HG02970 (cell line): ENCODE measurements at regions not wholly inside any gene's neighbourhood (a gene's known extent, or its start where the extent isn't known, plus 50 kb on each side); places are given as distances from the start of the nearest gene placed in this dataset.

ENCODE experiments used
- ATAC-seq: cut with Tn5 transposase; IDR thresholded peaks from one replicate; pipeline ENCODE4 v1.9.1; 2021; ENCODE audit warnings: mild to moderate bottlenecking, moderate library complexity, moderate number of reproducible peaks; ENCODE audit not compliant: unreplicated experiment, low FRiP score

DNA sequence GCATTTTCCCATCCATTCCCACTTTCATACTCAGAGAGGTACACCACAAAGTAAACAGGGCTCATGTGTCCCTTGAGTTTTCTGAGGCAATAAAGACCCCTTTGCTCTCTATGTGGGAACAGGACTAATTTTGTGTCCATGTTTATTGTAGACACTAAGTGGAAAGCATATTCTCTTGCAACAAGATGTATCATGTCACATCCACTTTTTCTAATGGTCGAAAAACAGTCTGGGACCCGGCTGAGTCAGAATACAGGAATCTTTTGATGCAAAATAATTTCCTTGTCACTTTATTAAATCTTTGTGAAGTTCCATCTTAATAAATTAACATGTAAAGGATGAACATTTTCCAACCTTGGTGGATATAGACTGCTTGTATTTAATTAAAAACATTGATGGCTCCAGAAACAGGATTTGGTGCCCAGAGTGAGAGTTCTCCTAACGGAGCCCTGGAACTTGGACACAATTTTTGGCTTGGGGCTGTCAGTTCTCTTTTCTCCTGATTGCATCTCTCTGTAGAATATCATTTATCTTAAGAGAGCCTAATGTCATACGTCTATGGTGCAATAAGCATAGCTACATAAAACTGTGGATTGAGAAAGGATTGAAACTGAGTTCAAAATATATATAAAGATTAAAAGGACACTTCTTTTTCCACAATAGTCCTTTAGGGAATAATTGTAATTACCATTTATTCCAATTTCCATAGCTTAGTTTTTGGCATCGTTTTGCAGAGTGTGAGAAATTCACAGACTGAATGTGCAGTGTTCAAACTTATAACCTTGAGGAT is 1116.7 kb upstream of the SEMA6A start:
- no peak for ATAC-seq

DNA sequence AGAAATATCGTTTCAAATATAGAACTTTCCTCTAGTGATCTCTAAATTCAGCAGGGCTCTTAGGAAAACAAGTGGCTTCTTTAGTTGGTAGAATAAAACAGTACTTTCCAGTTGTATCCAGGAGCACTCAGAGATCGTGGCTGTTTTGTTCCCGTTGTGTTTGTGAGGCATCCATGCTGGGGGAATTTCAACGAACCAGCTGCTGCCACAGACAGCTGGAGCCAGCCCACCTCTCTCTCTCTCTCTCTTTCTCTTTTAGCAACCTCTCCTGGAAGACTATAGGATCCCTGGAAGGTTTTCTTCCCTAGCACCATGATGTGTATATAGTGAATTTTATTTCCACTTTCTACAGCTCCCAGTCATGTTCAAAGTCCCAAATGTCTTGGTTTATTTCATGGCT is 1116.0 kb upstream of the SEMA6A start:
- no peak for ATAC-seq

DNA sequence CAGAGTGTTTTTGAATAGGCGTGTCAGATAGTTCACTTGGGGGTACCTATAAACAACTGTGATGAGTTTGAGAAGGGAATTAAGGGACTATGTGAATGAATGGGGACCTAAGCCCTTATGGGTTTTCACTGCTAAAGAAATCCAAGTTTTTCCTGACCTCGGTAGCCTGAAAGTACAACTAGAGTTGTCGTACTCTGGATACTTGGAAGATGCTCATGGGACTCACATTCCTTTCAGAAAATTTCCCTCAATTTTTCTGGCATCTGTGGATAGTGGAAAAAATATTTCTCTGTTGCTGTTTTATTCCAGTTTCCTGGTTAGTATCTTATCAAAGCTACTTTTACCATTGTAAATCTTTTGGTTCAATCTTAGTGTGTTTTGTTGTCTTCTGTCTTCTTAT is 1112.3 kb upstream of the SEMA6A start:
- no peak for ATAC-seq

DNA sequence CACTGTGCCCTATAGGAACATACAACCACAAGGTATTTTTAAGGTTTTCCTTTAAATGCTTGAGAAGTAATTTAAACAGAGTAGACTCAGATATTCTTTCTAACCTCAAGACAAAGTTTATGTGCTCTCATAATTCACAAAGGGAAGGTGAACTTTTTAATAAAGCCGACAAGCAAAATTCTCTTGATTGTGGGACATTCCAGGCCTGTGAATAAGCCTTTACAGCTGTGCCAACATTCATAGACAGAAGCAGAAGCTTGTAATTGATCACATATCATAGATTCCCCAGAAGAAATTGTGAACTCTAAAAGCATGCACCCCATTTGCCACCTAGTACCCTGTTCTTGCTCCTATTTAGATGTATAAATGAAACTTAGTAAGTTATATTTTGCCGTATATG is 1107.8 kb upstream of the SEMA6A start:
- no peak for ATAC-seq

DNA sequence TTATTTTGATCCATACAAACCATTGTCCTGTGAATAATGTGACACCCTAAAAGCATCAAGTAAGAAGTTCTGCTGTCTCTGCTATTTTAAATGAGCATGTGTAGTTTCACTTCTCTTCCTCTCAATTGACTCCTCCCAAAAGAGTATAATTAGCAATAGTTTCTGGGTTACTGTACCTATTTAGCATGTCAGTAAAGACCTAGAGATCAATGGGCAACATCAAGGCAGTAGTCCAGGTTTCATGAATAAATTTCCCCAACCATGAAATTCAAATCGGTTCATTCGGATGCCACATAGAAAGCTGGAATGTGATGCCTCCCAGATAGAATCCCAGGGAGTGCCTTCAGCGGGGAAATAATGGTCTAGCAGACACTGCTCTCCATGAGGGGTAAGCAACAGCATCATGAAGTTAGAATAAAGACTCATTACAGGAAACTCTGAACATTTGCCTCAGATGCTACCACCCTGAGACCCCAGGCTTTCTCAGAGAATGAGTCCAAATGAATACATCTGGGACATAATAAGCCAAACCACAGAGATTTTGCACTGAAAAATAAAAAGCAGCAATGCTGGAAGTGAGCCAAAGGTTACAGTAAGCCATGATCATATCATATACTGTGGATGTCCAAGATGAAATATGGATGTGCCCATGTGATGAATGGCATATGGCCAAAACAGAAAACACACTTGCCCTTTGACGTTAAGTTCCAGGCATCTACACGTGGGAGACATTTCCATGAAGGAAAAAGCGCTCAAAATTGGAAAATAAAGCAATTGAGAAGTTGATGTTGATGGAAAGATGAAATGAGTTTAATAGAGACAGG is 1107.0 kb upstream of the SEMA6A start:
- ATAC-seq, result no peak

DNA sequence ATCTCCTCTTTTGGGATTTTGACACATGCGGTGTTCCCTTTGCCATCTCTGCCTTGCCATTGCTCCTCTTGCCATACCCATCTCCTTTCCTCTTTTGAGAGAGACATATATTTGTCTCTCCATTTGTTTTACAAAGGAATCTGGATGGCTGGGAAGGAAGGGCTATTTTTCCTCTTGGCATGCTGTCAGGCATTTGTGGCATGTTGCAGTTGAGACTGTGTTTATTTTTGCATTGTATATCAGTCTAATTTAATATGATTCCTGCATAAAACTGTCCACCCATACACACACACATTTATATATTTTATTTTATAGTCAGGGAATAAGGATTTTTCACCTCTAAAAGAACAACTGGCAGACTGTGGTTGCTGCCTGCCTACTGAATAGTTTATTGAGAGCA is 1105.8 kb upstream of the SEMA6A start:
- no peak for ATAC-seq

DNA sequence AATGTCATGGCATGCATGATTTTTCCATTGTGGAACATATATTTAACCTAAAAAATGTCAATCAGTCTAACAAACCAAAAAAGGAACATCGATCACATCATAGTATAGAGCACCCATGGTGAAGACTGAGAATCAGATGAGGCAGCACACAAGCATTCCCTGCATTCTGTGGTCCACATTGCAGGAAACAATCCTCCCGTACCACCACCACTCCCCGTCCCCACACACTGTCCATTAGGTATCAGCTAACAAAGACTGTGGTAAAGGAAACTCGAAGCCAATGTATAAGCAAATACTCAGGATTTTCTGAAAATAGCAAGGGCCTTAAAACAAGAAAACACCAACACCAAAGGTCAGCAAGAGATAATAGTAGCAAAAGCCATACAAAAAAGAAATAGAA is 1104.4 kb upstream of the SEMA6A start:
- no peak for ATAC-seq

DNA sequence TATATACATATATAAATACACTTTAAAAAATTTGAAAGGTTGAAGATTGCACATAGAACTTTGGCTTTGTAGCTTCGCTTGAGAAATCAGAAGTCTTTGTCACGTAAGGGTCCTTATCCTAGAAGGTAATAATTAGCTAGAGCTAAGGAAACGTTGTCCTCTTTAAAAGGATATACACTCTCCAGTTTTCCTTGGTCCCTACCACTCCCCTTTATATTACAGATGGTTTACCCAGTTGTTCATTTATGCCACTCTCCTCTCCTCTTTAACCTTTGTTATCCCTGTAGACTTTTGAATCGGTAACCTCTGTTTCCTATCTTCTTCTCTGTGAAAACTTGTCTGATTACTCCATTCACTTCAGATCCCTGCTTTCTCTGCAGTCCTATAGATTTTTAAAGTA is 1101.0 kb upstream of the SEMA6A start:
- ATAC-seq, result no peak

DNA sequence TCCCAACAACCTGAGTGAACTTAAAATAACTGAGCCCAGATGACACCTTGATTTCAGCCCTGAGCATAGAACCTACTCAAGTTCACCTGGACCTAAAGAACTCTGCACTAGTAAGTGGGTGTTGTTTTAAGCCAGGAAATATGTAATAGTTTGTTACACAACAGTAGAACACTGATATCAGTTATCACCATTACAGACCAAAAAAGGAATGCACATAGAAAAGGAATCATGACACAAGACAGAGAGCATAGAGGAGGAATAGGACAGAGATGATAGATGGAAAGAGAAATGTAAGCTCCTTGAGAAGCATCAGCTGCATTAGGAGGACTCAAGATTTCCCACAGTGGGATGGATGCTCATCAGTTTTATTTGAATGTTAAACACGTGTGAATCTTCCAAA is 1096.9 kb upstream of the SEMA6A start:
- no peak for ATAC-seq

DNA sequence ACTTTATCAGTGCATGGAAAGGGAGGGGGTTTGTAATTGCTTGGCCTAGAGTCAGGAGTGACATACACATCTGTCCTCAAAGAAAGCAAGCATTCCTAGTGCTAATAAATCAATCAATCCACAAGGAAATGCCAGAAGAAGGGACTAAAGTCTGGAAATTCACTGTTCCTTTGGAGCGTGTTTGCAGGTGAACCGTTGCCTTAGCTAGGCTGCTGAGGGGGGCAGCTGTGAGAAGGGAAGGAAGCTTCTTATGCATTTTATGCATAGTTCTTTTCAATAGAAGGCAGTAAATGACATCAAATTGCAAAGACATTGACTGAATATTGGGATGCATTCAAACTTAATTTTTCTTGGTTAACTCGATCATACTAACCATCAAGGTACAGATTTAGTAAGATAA is 1092.5 kb upstream of the SEMA6A start:
- ATAC-seq, result no peak

DNA sequence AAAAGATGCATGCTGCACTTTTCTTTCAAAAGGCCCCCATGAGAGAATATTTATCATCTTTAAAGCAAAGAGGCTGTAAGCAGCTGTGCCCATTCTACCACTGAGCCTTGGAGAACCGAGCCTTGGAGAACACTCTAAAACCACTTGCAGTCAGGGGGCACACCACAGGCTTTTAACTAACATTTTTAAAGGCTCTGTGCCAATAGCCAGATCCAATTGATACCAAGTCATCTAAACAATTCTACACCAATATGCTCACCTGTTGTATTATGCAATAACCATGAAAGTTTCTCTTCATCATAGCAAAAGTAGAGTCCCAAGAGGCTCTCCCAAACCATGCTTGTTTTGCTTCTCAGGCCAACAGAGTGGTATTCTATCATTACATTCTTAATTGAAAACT is 1090.5 kb upstream of the SEMA6A start:
- ATAC-seq, result no peak

DNA sequence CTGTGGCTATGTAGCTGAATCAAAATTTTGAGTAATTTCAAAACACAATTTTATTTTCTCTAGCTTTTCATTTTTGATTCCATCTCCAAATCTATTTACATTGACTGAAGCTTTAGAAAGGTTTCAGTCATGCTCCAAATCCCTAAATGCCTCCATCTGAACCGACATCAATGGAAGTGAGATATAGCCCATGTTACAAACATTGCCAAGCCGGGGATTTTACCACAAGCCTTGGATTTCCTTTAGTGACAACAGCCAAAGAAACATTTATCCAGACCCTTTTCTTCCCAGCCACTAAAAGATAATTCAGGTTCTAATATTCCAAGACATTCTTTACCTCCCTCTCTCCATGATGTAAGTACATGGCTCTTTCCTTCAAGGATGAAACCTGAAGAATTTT is 1087.7 kb upstream of the SEMA6A start:
- no peak for ATAC-seq

DNA sequence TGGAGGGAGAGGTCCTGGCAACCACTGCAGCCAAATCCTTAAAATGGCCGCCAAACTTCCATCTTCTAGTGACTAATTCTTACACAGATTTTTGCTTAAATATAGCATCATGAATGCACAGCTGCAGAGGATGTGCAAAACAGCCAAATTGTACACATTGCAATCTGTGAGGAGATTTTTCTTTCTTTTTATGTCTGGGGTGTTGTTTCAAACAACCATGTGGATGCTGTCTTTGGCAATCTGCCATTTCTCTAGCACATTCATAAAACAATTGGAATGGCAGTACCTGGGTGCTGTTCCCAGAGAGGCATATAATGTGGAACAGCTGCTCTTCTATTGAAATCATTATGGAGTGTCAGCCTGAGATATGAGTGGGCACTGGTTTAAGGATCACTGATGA is 1082.9 kb upstream of the SEMA6A start:
- ATAC-seq, result no peak

DNA sequence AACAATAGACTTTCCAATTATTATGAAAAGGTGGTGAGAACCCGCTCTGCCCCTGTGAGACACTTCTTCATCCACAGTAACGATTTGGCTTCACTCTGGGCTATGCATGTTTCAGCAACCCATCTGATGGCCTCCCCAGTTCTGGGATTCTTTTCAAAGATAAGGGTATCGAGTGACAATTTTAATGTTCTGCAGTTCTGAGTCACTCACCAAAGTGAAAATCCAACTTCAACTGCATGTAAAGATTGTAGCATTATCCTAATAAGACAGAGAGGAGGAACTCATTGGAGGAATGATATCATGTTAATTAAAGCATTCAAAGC is 1078.3 kb upstream of the SEMA6A start:
- no peak for ATAC-seq

DNA sequence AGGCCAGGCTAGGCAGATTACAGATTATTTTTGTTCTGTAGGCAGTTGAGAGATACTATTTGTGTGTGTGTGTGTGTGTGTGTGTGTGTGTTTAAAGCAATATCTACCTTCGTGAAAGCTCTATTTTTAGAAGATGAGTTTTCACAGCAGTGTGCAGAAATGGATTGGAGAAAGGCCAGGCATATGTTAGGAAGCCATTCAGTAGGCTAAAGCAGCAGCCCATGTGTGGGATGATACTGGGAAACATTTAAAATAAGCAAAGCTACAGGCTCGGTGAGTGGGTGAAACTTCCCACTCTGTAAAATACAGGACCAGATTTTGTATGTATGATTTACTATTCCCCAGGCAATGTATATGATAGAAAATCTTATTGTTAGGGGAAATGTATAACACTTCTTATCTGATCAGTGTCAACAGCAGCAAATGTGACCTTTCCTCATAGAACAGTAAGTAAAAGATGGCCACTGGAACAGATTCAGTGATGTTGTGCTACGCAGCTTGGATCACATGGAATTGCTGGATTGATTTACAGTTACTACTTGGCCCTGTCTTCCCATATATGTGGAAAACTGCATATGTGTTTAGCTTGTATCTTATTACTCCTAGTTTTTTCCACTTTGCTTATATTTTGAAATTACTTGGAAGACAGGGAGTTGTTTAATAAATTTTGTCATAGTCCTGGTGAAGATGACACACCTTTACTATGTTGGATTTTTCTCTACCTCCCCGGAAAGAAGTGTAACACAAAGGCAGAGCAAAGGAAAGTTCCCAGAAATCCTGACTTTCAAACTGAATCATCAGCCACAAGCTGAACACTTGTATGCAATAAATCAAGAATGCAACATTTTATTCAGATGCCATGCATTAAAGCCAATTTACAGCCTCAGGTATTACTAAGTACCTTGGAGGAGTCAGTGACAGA is 1077.7 kb upstream of the SEMA6A start:
- no peak for ATAC-seq

DNA sequence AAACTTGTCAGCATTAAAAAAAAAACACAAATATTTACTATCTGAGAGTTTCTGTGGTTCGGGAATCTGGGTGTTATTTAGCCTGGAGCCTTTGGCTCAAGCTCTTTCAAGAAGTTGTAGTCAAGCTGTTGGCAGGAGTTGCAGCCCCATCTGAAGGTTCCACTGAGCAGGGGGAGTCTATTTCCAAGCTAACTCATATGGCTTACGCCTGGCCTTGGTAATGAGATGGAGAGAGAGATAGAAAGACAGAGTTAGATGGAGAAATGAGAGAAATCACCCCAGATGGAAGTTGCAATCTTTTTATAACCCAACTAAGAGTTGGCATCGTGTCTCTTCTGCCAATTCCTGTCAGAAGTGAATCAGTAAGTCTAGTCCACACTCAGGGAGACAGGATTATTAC is 1075.2 kb upstream of the SEMA6A start:
- no peak for ATAC-seq

DNA sequence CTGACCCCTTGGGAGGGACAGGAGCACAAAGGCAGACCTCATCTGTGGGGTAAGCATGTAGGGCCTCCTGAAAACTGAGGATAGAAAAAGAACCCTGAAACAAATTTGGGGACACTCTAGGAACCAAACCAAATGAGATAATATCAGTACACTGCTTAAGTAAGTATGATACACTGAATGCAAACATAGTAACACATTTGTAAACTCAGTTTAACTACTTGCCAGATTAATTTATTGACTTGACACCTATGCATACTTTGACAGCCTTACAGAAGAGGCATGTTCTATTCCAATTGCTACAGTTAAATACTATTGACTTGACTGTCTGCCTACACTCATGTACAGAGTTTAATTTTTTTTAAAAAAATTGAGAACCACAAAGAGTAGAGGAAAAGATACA is 1070.8 kb upstream of the SEMA6A start:
- no peak for ATAC-seq

DNA sequence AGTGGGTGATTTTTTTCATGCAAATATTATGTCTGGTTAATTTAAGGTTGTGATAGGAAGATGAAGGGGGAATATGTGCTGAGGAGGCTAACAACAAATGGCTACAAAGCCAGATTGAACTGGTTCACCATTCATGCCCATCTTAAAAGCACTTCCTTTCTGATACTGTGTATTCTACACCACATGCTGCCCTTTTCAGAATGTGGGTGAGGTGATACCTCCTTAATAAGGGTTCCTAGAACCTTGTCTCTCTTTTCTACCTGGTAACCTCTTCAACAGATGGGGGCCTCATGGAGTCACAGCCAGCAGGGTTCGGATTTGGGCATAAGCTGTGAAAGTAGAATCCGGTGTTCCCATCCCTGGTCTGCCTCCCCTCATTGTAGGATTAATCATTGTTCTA is 1064.0 kb upstream of the SEMA6A start:
- ATAC-seq, result no peak

DNA sequence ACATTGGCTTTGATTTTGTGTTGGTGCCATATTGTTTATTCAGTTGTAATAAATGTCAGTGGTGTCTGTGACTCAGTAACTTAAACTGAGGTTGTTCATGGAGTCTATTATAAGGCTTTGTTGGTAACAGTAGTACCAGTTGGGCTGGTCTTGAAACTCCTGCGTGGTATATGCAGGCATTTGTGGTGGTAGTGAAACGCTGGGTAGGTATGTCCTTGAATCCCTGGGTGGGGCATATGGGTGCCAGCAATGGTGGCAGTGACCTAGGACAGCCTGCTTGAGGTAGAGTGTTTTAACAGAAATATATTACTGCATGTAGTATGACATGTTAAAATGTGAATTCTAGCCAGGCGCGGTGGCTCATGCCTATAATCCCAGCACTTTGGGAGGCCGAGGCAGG is 1058.5 kb upstream of the SEMA6A start:
- no peak for ATAC-seq

DNA sequence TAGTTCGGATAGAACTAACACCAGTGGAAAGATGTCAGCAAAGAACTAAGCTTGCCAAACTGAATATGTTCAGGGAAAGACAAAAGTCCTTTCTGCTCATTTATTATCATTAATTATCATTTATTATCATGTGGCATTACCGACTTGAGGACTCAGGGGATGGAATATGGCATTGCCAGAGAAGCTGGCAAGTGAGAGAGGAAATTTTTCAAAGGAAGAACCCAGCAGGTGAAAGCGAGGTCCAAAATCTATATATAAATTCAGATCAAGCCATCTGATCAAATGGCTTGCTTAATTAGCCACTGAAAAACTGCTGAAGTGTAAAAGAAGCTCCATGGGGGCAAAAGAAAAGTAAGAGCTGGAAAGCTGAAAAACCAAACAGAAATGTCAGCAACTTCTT is 1049.6 kb upstream of the SEMA6A start:
- ATAC-seq, result no peak
